SK-N-SH (cell line): ENCODE measurements at regions not wholly inside any gene's neighbourhood (a gene's known extent, or its start where the extent isn't known, plus 50 kb on each side); places are given as distances from the start of the nearest gene placed in this dataset.
A peak's percentile ranks its signal among the peaks of the same experiment; 100 is the strongest.

ENCODE experiments used
- CTCF ChIA-PET: fragments of 300-600, 350-600 bp; formaldehyde crosslinking; extraction: SDS; loops from one replicate; lab custom pipeline; 2021; lab: Yijun Ruan, JAX
- POLR2A ChIA-PET: fragments of 350-600 bp; sonication (Branson Sonifier 250); formaldehyde crosslinking; extraction: SDS; loops from one replicate; lab custom pipeline; 2020; ENCODE audit warnings: antibody characterized with exemption, inconsistent platforms; lab: Yijun Ruan, JAX
- DNase-seq: peaks from one replicate; pipeline ENCODE4 v3.0.0; 2012
- H2AFZ ChIP-seq: fragments of 200-600 bp; sonication (generic); 2 replicates; pipeline ENCODE4 v1.8.1; 2016; ENCODE audit warnings: antibody characterized with exemption, mild to moderate bottlenecking, low read depth
- H3F3A ChIP-seq: fragments of 200-600 bp; sonication (generic); replicated peaks from 2 replicates; pipeline ENCODE3; 2016; ENCODE audit warnings: antibody characterized with exemption, mild to moderate bottlenecking; ENCODE audit not compliant: insufficient read depth
- H3K27ac ChIP-seq, 2 experiments: fragments of 200-500 bp in 1 of 2; fragments of 200-600 bp in 1 of 2; sonication (Bioruptor generic) in 1 of 2; sonication (generic), shearing (Covaris generic) in 1 of 2; 2 replicates each; pipeline versions ENCODE4 v1.5.1 to v1.6.1; 2014 to 2016; ENCODE audit warnings: low read depth in 2 of 2, inconsistent platforms in 1 of 2, low read length in 1 of 2, mild to moderate bottlenecking in 1 of 2, mixed read lengths in 1 of 2
- H3K27me3 ChIP-seq: fragments of 200-600 bp; sonication (generic), shearing (Covaris generic); 2 replicates; pipeline ENCODE4 v1.6.1; 2016; ENCODE audit warnings: mixed run types; ENCODE audit not compliant: insufficient read depth
- H3K36me3 ChIP-seq, 2 experiments: fragments of 200-500 bp in 1 of 2; fragments of 200-600 bp in 1 of 2; sonication (Bioruptor generic) in 1 of 2; sonication (generic) in 1 of 2; replicated peaks in 1 of 2; 2 replicates each; pipeline versions ENCODE3 to v1.5.1; 2014 to 2016; ENCODE audit warnings: low read length in 1 of 2, mild to moderate bottlenecking in 1 of 2; ENCODE audit not compliant: insufficient read depth in 2 of 2, control insufficient read depth in 1 of 2
- H3K4me1 ChIP-seq, 2 experiments: fragments of 200-500 bp in 1 of 2; fragments of 200-600 bp in 1 of 2; sonication (Bioruptor generic) in 1 of 2; sonication (generic), shearing (Covaris generic) in 1 of 2; 2 replicates each; pipeline versions ENCODE4 v1.5.1 to v1.6.1; 2014 to 2016; ENCODE audit warnings: low read depth in 1 of 2, low read length in 1 of 2, mixed run types in 1 of 2; ENCODE audit not compliant: insufficient read depth in 2 of 2, control insufficient read depth in 1 of 2
- H3K4me2 ChIP-seq: fragments of 200-600 bp; sonication (generic), shearing (Covaris generic); 2 replicates; pipeline ENCODE4 v1.6.1; 2017; ENCODE audit warnings: mixed run types
- H3K4me3 ChIP-seq, 2 experiments: fragments of 200-500 bp in 1 of 2; fragments of 200-600 bp in 1 of 2; sonication (Bioruptor generic) in 1 of 2; sonication (generic), shearing (Covaris generic) in 1 of 2; 2 replicates each; pipeline versions ENCODE4 v1.5.1 to v1.8.1; 2014 to 2016; ENCODE audit warnings: low read depth in 2 of 2, inconsistent platforms in 1 of 2, low read length in 1 of 2, mild to moderate bottlenecking in 1 of 2, mixed read lengths in 1 of 2, moderate library complexity in 1 of 2
- H3K79me2 ChIP-seq: fragments of 200-600 bp; sonication (generic); 2 replicates; pipeline ENCODE4 v1.8.1; 2017; ENCODE audit warnings: mild to moderate bottlenecking; ENCODE audit not compliant: insufficient read depth
- H3K9ac ChIP-seq: fragments of 200-600 bp; sonication (generic); 2 replicates; pipeline ENCODE4 v1.6.1; 2017; ENCODE audit warnings: mixed run types
- H3K9me2 ChIP-seq: fragments of 200-600 bp; sonication (generic); 2 replicates; pipeline ENCODE4 v1.6.1; 2017; ENCODE audit warnings: mixed run types
- H3K9me3 ChIP-seq: fragments of 200-600 bp; sonication (generic); 2 replicates; pipeline ENCODE4 v1.6.1; 2017; ENCODE audit warnings: mixed run types, mild to moderate bottlenecking, moderate library complexity
- H4K20me1 ChIP-seq: fragments of 200-600 bp; sonication (generic); 2 replicates; pipeline ENCODE4 v1.6.1; 2017; ENCODE audit warnings: mild to moderate bottlenecking, mixed run types; ENCODE audit not compliant: insufficient read depth
- CTCF ChIP-seq: fragments of 200-600 bp; sonication (generic); IDR thresholded peaks from 2 replicates; pipeline ENCODE4 v1.6.1; 2017; ENCODE audit warnings: antibody characterized with exemption, mild to moderate bottlenecking, moderate library complexity
- ELF1 ChIP-seq: IDR thresholded peaks from 2 replicates; pipeline ENCODE4 v1.4.0; 2012
- EP300 ChIP-seq, 2 experiments: IDR thresholded peaks; 2 replicates each; pipeline versions ENCODE4 v1.4.0 to v1.6.1; 2012; ENCODE audit warnings: borderline replicate concordance in 1 of 2, low read depth in 1 of 2, low read length in 1 of 2
- FOXJ3 ChIP-seq: sonication (generic); formaldehyde crosslinking; IDR thresholded peaks from 2 replicates; pipeline ENCODE4 v1.5.1; 2020; ENCODE audit warnings: mild to moderate bottlenecking, missing genetic modification reagents
- FOXM1 ChIP-seq: IDR thresholded peaks from 2 replicates; pipeline ENCODE4 v1.4.0; 2012; ENCODE audit warnings: low read depth, mild to moderate bottlenecking
- GABPA ChIP-seq: IDR thresholded peaks from 2 replicates; pipeline ENCODE4 v1.4.0; 2012; ENCODE audit warnings: low read depth, mild to moderate bottlenecking
- MAX ChIP-seq: IDR thresholded peaks from 2 replicates; pipeline ENCODE4 v1.4.0; 2012; ENCODE audit warnings: low read depth
- MEF2A ChIP-seq: IDR thresholded peaks from 2 replicates; pipeline ENCODE4 v1.4.0; 2012; ENCODE audit warnings: low read depth, borderline replicate concordance
- MXI1 ChIP-seq: IDR thresholded peaks from 2 replicates; pipeline ENCODE4 v1.6.1; 2012; ENCODE audit warnings: mild to moderate bottlenecking, low read depth, low read length, improper control_type of control experiment
- RCOR1 ChIP-seq: fragments of 150-350 bp; IDR thresholded peaks from 2 replicates; pipeline ENCODE4 v1.6.1; 2017; ENCODE audit warnings: antibody characterized with exemption, low read length
- RXRA ChIP-seq: IDR thresholded peaks from 2 replicates; pipeline ENCODE4 v1.4.0; 2012; ENCODE audit warnings: low read depth, mild to moderate bottlenecking, borderline replicate concordance
- SMC3 ChIP-seq: IDR thresholded peaks from 2 replicates; pipeline ENCODE4 v1.6.1; 2012; ENCODE audit warnings: low read depth, low read length, improper control_type of control experiment
- TAF1 ChIP-seq: IDR thresholded peaks from 2 replicates; pipeline ENCODE4 v1.6.1; 2012; ENCODE audit warnings: low read depth, mild to moderate bottlenecking, low read length, moderate library complexity, borderline replicate concordance
- TEAD4 ChIP-seq: IDR thresholded peaks from 2 replicates; pipeline ENCODE4 v1.4.0; 2012; ENCODE audit warnings: mild to moderate bottlenecking, borderline replicate concordance; ENCODE audit not compliant: insufficient read depth
- USF1 ChIP-seq: IDR thresholded peaks from 2 replicates; pipeline ENCODE4 v1.4.0; 2012; ENCODE audit warnings: low read depth, borderline replicate concordance
- YY1 ChIP-seq: IDR thresholded peaks from 2 replicates; pipeline ENCODE4 v1.4.0; 2012; ENCODE audit warnings: low read depth, mild to moderate bottlenecking
- ZBTB33 ChIP-seq: IDR thresholded peaks from 2 replicates; pipeline ENCODE4 v1.4.0; 2012; ENCODE audit warnings: low read depth, borderline replicate concordance
- WGBS: methylation state at CpG from one replicate; pipeline ENCODE4 v1.1.6; 2017; ENCODE audit warnings: low lambda C conversion rate; 5-methylcytosine and 5-hydroxymethylcytosine counted together

DNA sequence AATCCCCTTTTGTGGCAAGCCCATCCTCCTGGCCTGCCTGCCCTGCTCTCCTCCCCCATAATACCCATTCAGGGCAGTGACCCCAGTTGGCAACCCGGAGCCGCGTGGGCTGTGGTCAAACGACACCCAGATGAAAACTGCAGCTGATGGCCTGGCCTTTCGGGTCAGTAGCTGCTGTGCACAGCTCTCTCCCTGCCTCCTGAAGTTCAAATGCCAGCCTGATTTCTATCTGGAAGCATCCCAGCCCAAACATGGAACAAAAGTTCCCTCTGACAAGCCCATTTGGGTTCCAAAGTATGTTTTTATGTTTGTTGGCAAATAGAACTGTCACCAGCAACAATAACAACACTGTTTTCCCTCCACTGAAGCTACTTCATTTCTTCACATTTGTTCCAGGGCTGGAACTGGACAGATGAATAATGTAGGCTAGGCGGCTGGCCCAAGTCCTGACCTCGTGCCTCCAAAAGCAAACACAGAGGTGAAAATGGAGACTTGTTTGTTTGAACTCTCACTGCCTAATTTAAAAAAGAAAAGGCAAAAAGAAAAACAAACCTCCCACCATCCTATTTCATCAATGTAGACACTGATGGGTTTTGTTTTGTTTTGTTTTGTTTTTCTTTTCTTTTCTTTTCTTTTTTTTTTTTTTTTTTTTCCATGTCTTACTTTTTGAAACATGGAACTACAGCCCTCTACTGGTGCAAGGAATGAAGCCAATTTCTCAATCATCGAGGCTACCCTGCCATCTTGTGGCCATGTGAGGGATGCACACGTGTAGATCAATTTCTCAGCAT lies 179.0 kb downstream of the ADSS2 start (continued):
- no peak for TF ChIP-seq YY1
- TF ChIP-seq FOXJ3 (CRISPR knock-in tag) = no peak
- no peak for TF ChIP-seq GABPA
- TF ChIP-seq CTCF = peak; percentile 100
- TF ChIP-seq SMC3 = peak; percentile 99
- TF ChIP-seq RXRA = peak; percentile 41; the same call in 1 of the 2 replicates
- no peak for TF ChIP-seq ZBTB33

DNA sequence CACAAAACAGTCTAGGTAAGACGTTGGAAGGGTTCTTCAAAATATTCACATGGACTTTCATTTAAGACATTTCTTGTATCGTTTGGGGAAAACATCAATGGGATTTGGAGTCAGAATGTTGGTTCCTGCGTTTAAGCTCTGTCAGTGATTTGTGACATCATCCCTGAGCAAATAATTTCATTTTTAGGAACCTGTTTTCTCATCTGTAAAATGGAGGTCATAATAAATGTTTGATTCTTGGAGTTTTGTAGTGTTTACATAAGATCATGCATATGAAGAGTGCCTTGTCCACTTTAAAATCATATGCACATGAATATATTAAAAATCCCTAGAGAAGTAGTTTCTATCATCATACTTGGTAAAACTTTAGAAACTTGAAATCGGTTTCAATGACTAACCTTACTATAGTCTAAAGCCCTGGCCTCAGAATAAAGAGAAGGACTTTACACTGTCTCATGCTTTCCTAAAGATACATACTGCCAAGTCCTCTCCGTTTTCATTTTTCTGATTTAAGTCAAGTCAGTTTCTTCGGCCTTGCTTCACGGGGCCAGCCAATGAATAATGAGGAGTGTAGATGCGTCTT lies 178.4 kb downstream of the ADSS2 start:
- Histone ChIP-seq H2AFZ (no peak overlapping the region), H3K79me2 (no peaks in the 10 kb centered on the region), H3K36me3 (no peaks in the 10 kb centered on the region), H3K4me1 (peaks cover 9 to 12% of the 10 kb centered on the region in 2 experiments), H3K4me2 (peak overlapping the region; percentile 75), H3K27me3 (no peaks in the 10 kb centered on the region), H3K9me2 (no peaks in the 10 kb centered on the region), H3K9me3 (no peaks in the 10 kb centered on the region), H3K4me3 (peak overlapping the region; percentile 33 to 58; a peak in 3 of 4 replicates), H4K20me1 (no peaks in the 10 kb centered on the region), H3K27ac (peak overlapping the region; percentile 70 to 87; a peak in 3 of 4 replicates), H3K9ac (peak overlapping the region; percentile 43; the same call in 1 of the 2 replicates), H3F3A (peaks cover 22% of the 10 kb centered on the region)
- ChIA-PET CTCF (interaction anchor here (0.6 to 3.9 kb wide), 30 partner anchors 9 to 936 kb away, joined by 3 to 33 read pairs (median 4); partner anchors contain the start of gene ZBTB18), POLR2A (no interaction called here)
- no peak for DNase-seq
- TF ChIP-seq USF1 (no peak), TAF1 (no peak), MAX (no peak), ZBTB33 (no peak), TEAD4 (no peak), EP300 (IDR thresholded peaks at IDR 0.05; ENCODE audit: borderline replicate concordance in 1 of 2, low read depth in 1 of 2, low read length in 1 of 2) (no peak), FOXJ3 (CRISPR knock-in tag) (no peak), MXI1 (no peak), CTCF (no peak), ELF1 (no peak), RCOR1 (no peak), MEF2A (no peak), FOXM1 (no peak; the same call in 1 of the 2 replicates)
- 15% methylated on average over 8 of the region's 8 CpGs for WGBS
